Mucosa of descending colon (tissue), 3 donors: ENCODE measurements at regions not wholly inside any gene's neighbourhood (a gene's known extent, or its start where the extent isn't known, plus 50 kb on each side); places are given as distances from the start of the nearest gene placed in this dataset.

ENCODE experiments used
- ATAC-seq: fragments of 200-7000 bp; cut with Tn5 transposase; one replicate; pipeline ENCODE4 v1.9.1; 2020; ENCODE audit warnings: mild to moderate bottlenecking, moderate library complexity
- DNase-seq, 3 donors: peaks; one replicate each; pipeline ENCODE4 v3.0.0-alpha.2; 2020
- H3K36me3 ChIP-seq: fragments of 200-600 bp; one replicate; pipeline ENCODE4 v1.8.0; 2021; ENCODE audit warnings: low read depth, mild to moderate bottlenecking
- H3K4me1 ChIP-seq: fragments of 200-600 bp; one replicate; pipeline ENCODE4 v1.8.0; 2021; ENCODE audit warnings: low read depth, mild to moderate bottlenecking
- H3K4me3 ChIP-seq: fragments of 200-600 bp; one replicate; pipeline ENCODE4 v1.8.0; 2021; ENCODE audit warnings: mild to moderate bottlenecking
- H3K9me3 ChIP-seq: fragments of 200-600 bp; one replicate; pipeline ENCODE4 v1.8.0; 2021; ENCODE audit warnings: mild to moderate bottlenecking
- intact Hi-C, 2 donors: fragments of 100-400 bp; cut with DNase I in 1 of 2; cut with micrococcal nuclease in 1 of 2; formaldehyde crosslinking; loops; one replicate each; pipeline versions ENCODE4 v1.11.0 to v1.11.1; 2022; cut with DNase I, micrococcal nuclease
- TF ChIP-seq, protein P1 (sequence below): fragments of 200-600 bp; IDR thresholded peaks from one replicate; pipeline ENCODE4 v1.8.0; 2022; ENCODE audit warnings: antibody characterized with exemption, mild to moderate bottlenecking
- donor health status: DM: no; HTN: no; CAD: no; lungs with moderate emphysema.
- donor health status: DM: no; HTN: no; CAD: no.
- donor health status: DM: no; HTN: yes; CAD: no.

DNA sequence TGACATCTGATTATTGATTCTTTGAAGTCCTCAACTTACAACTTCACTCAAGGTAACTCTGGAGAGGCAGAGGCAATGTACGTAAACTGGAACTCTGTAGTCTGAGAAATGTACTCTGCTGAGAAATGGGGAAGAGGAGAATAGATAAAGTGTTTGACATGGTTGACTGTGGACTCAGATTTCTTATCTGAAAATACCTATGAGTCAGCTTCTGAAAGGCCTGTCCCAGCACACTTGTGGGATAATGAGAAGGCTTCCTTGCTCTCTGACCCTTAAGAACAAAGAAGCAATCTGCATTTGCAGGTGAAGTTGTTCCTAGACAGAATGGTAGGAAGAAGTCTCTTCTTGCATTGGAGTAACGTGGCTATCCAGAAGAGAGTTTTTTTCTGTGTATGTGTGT, 1573.5 kb downstream of the BRINP3 start:
- Histone ChIP-seq H3K36me3 (no peaks in the 10 kb centered on the region), H3K4me1 (no peaks in the 10 kb centered on the region), H3K9me3 (no peaks in the 10 kb centered on the region), H3K4me3 (no peak overlapping the region)
- TF ChIP-seq, protein P1, sequence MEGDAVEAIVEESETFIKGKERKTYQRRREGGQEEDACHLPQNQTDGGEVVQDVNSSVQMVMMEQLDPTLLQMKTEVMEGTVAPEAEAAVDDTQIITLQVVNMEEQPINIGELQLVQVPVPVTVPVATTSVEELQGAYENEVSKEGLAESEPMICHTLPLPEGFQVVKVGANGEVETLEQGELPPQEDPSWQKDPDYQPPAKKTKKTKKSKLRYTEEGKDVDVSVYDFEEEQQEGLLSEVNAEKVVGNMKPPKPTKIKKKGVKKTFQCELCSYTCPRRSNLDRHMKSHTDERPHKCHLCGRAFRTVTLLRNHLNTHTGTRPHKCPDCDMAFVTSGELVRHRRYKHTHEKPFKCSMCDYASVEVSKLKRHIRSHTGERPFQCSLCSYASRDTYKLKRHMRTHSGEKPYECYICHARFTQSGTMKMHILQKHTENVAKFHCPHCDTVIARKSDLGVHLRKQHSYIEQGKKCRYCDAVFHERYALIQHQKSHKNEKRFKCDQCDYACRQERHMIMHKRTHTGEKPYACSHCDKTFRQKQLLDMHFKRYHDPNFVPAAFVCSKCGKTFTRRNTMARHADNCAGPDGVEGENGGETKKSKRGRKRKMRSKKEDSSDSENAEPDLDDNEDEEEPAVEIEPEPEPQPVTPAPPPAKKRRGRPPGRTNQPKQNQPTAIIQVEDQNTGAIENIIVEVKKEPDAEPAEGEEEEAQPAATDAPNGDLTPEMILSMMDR, result no peak
- intact Hi-C loops, result no loop called here
- no peak for DNase-seq
- no peak for ATAC-seq

DNA sequence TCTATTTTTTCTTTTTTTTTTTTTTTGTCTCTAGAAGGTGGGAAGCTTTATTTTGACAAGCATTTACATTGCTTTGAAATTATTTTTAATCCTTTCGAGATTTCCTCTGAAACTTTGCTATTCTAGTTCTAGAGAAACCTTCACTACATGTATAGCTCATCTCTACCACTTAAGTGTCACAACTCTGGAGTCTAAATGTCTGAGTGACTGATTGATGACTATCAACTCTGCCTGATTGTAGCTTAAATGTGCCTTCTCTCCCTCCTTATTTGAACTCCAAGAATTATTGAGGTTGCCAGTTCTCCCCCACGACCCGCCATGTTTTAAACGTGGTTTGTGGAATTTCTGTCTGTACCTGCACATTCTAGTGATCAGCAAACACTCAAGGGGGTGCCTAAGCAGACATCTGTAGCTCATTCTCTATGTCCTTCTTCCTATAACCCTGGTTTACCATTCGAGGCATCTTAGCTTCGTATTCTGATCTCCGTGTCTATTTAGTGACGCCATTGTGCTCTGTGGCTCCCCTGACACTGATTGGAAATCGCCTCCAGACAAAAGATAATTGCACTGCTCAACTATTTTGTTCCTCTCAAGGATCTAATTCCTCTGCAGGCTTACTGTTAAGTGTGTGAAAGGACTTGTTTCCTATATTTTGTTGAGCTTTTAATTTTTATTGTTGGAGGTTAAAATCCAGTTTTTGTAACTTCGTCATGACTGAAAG, 1570.6 kb downstream of the BRINP3 start:
- TF ChIP-seq, protein P1, result no peak
- ATAC-seq (no peak), DNase-seq (no peak)
- Histone ChIP-seq H3K4me1 (no peaks in the 10 kb centered on the region), H3K36me3 (no peaks in the 10 kb centered on the region), H3K9me3 (no peaks in the 10 kb centered on the region), H3K4me3 (no peak overlapping the region)
- intact Hi-C loops, result no loop called here

DNA sequence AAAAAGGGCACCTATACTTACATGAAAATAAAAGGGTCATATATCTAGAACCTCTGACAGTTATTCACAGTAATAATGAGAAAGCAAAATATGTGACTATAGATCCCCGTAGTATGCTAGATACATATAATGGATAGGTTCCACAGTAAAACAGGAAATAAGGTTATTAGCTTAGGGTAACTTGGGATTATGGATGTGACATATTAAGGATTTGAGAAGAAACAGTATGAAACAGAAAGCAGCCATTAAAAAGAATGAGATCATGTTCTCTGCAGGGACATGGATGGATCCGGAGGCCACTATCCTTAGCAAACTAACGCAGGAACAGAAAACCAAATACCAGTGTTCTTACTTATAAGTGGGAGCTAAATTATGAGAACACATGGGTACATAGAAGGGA, 1547.3 kb downstream of the BRINP3 start:
- DNase-seq, result no peak
- TF ChIP-seq, protein P1, result no peak
- H3K4me3 ChIP-seq, result no peak overlapping the region

DNA sequence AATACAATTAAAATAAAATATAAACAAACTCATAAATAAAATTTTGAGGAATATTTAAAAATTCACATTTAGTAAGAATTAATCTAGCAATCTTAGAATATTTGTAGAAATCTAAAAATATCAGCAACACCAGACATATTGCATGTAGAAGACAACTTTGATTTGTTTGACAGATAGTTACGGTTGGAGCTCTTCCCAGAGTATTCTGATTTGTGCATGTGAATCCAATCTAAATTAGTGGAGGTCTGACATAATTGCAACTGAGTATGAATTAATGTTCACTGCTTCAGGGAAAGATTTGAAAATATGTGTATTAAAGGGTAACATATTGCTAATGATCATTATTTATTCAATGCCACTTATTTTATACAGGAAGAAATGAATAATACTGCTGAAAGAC, 1546.2 kb downstream of the BRINP3 start:
- Histone ChIP-seq H3K9me3 (no peaks in the 10 kb centered on the region), H3K4me3 (no peak overlapping the region), H3K4me1 (no peaks in the 10 kb centered on the region), H3K36me3 (no peaks in the 10 kb centered on the region)
- intact Hi-C loops, result no loop called here
- ATAC-seq (no peak), DNase-seq (no peak)
- TF ChIP-seq, protein P1, result no peak

More for the DNA sequence above, 1547.3 kb downstream of the BRINP3 start:
- no peaks in the 10 kb centered on the region for H3K36me3 ChIP-seq
- H3K4me1 ChIP-seq, result no peaks in the 10 kb centered on the region
- no peak for ATAC-seq
- intact Hi-C loops, result no loop called here
- H3K9me3 ChIP-seq, result no peaks in the 10 kb centered on the region

DNA sequence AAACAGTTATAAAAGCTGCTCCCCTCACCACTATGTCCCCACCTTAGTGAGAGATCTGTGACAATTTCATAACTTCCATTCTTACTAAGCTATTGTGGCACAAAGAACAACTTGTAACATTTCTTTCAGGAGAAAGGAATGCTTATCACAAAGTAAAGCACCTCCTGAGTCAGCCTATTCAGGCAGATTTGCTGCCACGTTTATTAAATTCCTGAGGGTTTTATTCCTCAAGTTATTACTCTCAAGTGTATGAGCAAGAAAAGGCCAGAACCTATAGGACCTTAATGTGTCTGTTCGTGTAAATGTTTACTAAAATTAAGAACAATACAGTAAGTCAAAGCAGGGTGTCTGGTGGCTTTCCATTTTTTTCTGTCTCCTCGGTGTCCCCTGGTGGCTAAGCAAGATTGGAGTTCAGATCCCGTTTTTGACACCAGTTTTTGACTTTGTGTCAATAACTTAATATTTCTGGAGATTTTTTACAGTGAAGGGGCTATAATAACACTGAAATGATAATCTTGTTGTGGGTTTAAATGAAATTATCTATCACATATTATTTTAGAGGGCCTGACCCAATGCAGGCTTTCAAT, 1539.6 kb downstream of the BRINP3 start:
- no peaks in the 10 kb centered on the region for H3K36me3 ChIP-seq
- no peaks in the 10 kb centered on the region for H3K9me3 ChIP-seq
- H3K4me3 ChIP-seq, result no peak overlapping the region
- no peak for DNase-seq
- no peak for ATAC-seq
- intact Hi-C loops, result no loop called here
- no peaks in the 10 kb centered on the region for H3K4me1 ChIP-seq
- TF ChIP-seq, protein P1, result no peak
